ENCODE measurements at regions not wholly inside any gene's neighbourhood (a gene's known extent, or its start where the extent isn't known, plus 50 kb on each side); places are given as distances from the start of the nearest gene placed in this dataset.

DNA sequence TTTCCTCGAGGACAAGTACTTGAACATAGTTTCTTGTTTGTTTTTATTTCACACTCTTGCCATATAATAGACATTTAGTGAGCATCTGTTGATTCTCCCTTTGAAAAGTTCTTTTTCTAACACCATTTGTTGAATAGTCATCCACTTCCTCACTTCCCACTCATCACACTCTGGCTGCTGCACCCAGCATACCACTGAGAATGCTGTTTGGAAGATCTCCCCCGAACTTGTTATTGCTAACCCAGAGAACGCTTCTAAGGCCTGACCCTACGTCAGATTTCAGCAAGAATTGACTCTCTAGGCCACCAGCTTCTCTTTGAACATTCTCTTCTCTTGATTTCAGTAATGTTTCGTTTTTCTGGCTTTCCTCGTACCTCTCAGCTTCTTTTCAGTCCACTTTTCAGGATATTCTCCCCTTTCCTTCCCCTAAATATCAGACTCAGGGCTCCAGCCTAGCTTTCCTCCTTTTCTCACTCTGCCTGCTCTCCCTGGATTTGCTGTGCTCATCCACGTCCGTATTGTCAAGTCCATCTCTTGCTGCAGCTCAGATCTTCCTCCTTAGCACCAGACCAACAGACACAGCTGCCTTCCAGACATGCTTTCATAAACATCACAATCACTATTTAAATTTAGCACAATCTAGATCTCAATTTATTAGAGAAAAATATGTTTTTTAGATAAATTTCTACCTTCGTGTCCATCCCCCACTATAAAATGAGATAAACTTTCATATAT is 94.0 kb upstream of the SLC38A4 start:
- Histone ChIP-seq H2AFZ (ENCODE audit: low read length) (no peak overlapping the region), H4K5ac (ENCODE audit: insufficient read length, low read depth, low read length) (no peak overlapping the region), H3K4ac (ENCODE audit: low read depth, low read length) (no peak overlapping the region), H3K23ac (ENCODE audit: insufficient read length, low read depth, low read length) (no peak overlapping the region), H2AK5ac (ENCODE audit: insufficient read length, low read length) (no peak overlapping the region), H2BK12ac (ENCODE audit: insufficient read length, low read depth, low read length) (no peak overlapping the region), H3T11ph (ENCODE audit: low read length) (no peak overlapping the region), H2BK120ac (ENCODE audit: low read depth, low read length, poor library complexity, severe bottlenecking) (no peak overlapping the region), H4K8ac (replicated peaks; ENCODE audit: insufficient read length, low read depth, low read length) (no peak overlapping the region), H2BK15ac (ENCODE audit: low read depth, low read length) (no peak overlapping the region), H3K79me2 (ENCODE audit: insufficient read depth, low read length) (no peaks in the 10 kb centered on the region), H4K20me1 (ENCODE audit: control insufficient read depth, insufficient read depth, insufficient read length) (no peaks in the 10 kb centered on the region), H3K4me1 (ENCODE audit: insufficient read depth, low read length) (no peaks in the 10 kb centered on the region), H3K79me1 (ENCODE audit: insufficient read depth, low read depth, low read length, poor library complexity, severe bottlenecking) (no peaks in the 10 kb centered on the region), H3K4me2 (ENCODE audit: insufficient read depth, insufficient read length, low read length) (no peak overlapping the region), H3K56ac (ENCODE audit: insufficient read length, low read depth, low read length) (no peak overlapping the region), H3K9me3 (ENCODE audit: control insufficient read depth, low read depth, low read length) (no peaks in the 10 kb centered on the region), H2BK5ac (ENCODE audit: insufficient read length, low read length) (no peak overlapping the region), H4K91ac (ENCODE audit: insufficient read length, low read depth, low read length) (no peak overlapping the region), H3K27ac (ENCODE audit: insufficient read length, low read depth, low read length) (no peak overlapping the region), H3K18ac (ENCODE audit: insufficient read length, low read depth, low read length) (no peak overlapping the region), H2BK20ac (ENCODE audit: low read depth, low read length, poor library complexity, severe bottlenecking) (no peak overlapping the region), H3K23me2 (ENCODE audit: insufficient read length, low read depth, low read length, poor library complexity, severe bottlenecking) (no peaks in the 10 kb centered on the region), H3K27me3 (ENCODE audit: insufficient read depth, low read length) (no peaks in the 10 kb centered on the region), H3K14ac (ENCODE audit: insufficient read depth, low read length) (no peak overlapping the region), H3K9ac (ENCODE audit: extremely low read depth, insufficient read length, low read length) (no peak overlapping the region)
- Mint-ChIP-seq H3K4me1 (no peaks in the 10 kb centered on the region), H3K27ac (no peak overlapping the region), H3K4me3 (no peak overlapping the region), H3K36me3 (ENCODE audit: insufficient read depth in 1 of 3, low read depth in 3 of 3) (no peaks in the 10 kb centered on the region; a peak in 1 of 7 replicates), H3K27me3 (ENCODE audit: low read depth) (no peaks in the 10 kb centered on the region; the same call in 1 of the 2 replicates), H3K9me3 (no peaks in the 10 kb centered on the region)
- WGBS (ENCODE audit: extremely low coverage, insufficient read length, low lambda C conversion rate) = no CpG with 5 or more reads among the region's 9 CpGs
- TF ChIP-seq, protein P1, sequence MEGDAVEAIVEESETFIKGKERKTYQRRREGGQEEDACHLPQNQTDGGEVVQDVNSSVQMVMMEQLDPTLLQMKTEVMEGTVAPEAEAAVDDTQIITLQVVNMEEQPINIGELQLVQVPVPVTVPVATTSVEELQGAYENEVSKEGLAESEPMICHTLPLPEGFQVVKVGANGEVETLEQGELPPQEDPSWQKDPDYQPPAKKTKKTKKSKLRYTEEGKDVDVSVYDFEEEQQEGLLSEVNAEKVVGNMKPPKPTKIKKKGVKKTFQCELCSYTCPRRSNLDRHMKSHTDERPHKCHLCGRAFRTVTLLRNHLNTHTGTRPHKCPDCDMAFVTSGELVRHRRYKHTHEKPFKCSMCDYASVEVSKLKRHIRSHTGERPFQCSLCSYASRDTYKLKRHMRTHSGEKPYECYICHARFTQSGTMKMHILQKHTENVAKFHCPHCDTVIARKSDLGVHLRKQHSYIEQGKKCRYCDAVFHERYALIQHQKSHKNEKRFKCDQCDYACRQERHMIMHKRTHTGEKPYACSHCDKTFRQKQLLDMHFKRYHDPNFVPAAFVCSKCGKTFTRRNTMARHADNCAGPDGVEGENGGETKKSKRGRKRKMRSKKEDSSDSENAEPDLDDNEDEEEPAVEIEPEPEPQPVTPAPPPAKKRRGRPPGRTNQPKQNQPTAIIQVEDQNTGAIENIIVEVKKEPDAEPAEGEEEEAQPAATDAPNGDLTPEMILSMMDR (conservative IDR thresholded peaks at IDR 0.05) = no peak
- DNase-seq = no peak

All from H9 (cell line).